Body of pancreas (tissue), 4 donors: ENCODE measurements at regions not wholly inside any gene's neighbourhood (a gene's known extent, or its start where the extent isn't known, plus 50 kb on each side); places are given as distances from the start of the nearest gene placed in this dataset.
"Not testable (repeated sequence)": the region's sequence is repeated elsewhere in the genome, so short reads cannot be mapped to it uniquely, and the experiment has no call there.

Source experiments
- ATAC-seq: fragments of 150-250 bp; one replicate; pipeline ENCODE4 v1.9.1; 2016
- DNase-seq, 4 donors: peaks; one replicate each; pipeline ENCODE4 v3.0.0-alpha.2; 2019
- H3K27ac ChIP-seq, 4 donors: fragments of 200-600 bp; sonication (generic); 1 replicate in 3 of 4; 2 replicates in 1 of 4; pipeline versions ENCODE4 v1.5.1 to v1.6.1; 2016 to 2019; ENCODE audit warnings: mild to moderate bottlenecking in 1 of 4, mixed read lengths in 1 of 4, moderate library complexity in 1 of 4
- H3K27me3 ChIP-seq, 2 donors: fragments of 200-600 bp; sonication (generic); one replicate each; pipeline ENCODE4 v1.6.0; 2016; ENCODE audit warnings: mild to moderate bottlenecking in 1 of 2
- H3K36me3 ChIP-seq, 2 donors: fragments of 200-600 bp; sonication (generic); replicated peaks in 1 of 2; 2 replicates each; pipeline ENCODE4 v1.5.1; 2016; ENCODE audit warnings: low read depth in 2 of 2; ENCODE audit not compliant: insufficient read depth in 1 of 2
- H3K4me1 ChIP-seq: fragments of 200-600 bp; sonication (generic); one replicate; pipeline ENCODE4 v1.6.0; 2016
- H3K4me3 ChIP-seq, 2 donors: fragments of 200-600 bp; sonication (generic); 1 replicate in 1 of 2; 2 replicates in 1 of 2; pipeline ENCODE4 v1.5.1; 2016 to 2019
- H3K9me3 ChIP-seq, 3 donors: fragments of 200-600 bp; sonication (generic); 1 replicate in 2 of 3; 2 replicates in 1 of 3; pipeline ENCODE4 v1.5.1; 2016
- WGBS, 2 donors: methylation state at CpG; one replicate each; pipeline ENCODE4 v1.1.5; 2017; 5-methylcytosine and 5-hydroxymethylcytosine counted together
- intact Hi-C: fragments of 100-400 bp; cut with DNase I; formaldehyde crosslinking; loops from one replicate; pipeline ENCODE4 v1.15.1; 2023
- TF ChIP-seq, protein P1 (sequence below), 7 experiments: fragments of 450-650 bp in 4 of 7; fragments of 200-600 bp in 3 of 7; sonication (generic) in 3 of 7; IDR thresholded peaks; one replicate each; pipeline ENCODE4 v1.5.1; 2016 to 2019; ENCODE audit warnings: antibody characterized with exemption in 7 of 7

DNA sequence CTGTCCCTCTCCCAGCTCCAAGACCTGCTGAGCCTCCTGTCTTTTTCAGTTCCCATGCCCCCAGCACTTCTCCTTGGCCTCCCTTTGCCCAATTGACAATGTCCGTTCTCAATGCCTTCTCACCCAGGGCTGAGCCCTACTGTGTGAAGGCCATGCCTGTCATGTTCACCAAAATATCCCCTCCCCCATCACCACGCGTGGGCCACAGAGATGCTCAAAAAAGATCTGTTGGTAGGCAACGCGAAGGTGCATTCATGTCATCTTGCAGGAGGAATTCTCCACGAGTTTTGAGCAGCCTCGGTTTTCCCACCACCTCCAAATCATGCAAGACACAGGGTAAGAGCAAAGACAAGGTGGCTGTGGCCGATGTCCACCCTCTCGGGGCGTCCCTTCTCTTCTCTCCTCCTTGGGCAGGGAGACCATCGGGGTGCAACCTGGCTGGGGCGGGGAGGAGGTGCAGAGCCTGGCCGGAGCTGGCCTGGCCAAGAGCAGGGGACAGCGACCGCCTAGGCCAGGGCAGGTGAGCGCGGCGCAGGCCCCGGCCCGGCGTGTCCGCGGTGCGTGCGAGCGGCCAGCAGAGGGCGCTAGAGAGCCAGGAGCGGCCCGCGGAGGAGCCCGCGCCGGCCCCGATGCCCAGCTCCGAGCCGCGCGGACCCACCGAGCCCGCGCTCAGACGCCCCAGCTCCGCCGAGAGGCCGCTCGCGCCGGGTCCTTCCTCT lies 56.3 kb upstream of the KRTAP5-11 start:
- H3K36me3 ChIP-seq, H3K4me1 ChIP-seq, H3K9me3 ChIP-seq, H3K4me3 ChIP-seq, ATAC-seq, intact Hi-C loops, H3K27ac ChIP-seq, H3K27me3 ChIP-seq: not testable (repeated sequence)
- WGBS, 2 donors = 28 to 61% methylated on average over 7 to 11 of the region's 48 CpGs
- TF ChIP-seq, protein P1, sequence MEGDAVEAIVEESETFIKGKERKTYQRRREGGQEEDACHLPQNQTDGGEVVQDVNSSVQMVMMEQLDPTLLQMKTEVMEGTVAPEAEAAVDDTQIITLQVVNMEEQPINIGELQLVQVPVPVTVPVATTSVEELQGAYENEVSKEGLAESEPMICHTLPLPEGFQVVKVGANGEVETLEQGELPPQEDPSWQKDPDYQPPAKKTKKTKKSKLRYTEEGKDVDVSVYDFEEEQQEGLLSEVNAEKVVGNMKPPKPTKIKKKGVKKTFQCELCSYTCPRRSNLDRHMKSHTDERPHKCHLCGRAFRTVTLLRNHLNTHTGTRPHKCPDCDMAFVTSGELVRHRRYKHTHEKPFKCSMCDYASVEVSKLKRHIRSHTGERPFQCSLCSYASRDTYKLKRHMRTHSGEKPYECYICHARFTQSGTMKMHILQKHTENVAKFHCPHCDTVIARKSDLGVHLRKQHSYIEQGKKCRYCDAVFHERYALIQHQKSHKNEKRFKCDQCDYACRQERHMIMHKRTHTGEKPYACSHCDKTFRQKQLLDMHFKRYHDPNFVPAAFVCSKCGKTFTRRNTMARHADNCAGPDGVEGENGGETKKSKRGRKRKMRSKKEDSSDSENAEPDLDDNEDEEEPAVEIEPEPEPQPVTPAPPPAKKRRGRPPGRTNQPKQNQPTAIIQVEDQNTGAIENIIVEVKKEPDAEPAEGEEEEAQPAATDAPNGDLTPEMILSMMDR (IDR thresholded peaks at IDR 0.05) = peak in 6 of 7 experiments; percentile 26 to 87 (median 74)
- peak; percentile 35 to 72 (median 64) for DNase-seq

DNA sequence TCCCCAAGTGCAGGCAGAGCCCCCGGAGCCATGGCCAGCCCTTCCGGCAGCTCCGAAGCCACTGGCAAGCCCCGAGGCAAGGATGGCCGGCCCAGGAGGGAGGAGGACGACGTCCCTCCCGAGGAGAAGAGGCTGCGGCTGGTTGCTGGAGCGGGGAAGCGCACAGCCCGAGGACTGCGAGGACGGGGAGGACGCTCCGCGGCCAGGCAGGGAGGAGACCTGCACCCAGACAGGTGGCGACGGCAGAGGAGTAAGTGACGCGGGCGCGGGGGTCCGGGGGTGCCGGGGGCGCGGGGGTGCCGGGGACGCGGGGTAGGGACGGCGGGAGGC lies 56.8 kb upstream of the KRTAP5-11 start:
- peak in 2 of 4 donors; percentile 18 to 19 for DNase-seq
- intact Hi-C loops = not testable (repeated sequence)

DNA sequence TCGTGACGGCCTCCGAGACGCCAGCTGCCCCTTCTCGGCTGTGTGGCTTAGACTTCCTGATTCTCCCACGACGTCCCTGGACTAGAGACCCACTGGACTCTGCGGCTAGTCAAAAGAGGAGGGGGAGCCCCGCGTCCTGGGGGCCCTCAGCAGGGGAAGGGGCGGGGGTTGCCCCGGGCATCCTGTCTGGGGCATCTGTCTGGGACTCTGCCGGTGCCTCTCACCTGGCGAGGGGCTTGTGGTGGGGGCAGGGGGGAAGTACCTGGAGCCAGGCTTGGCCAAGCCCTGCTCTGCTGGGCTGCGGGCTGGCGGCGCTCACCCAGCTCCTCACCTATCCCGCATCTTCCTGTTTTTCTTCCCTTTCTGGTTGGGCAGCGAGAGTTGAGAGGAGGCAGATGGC lies 57.2 kb upstream of the KRTAP5-11 start:
- 12% methylated on average over 6 of the region's 19 CpGs; no CpG with 5 or more reads in 1 of the 2 donors for WGBS, 2 donors
- ATAC-seq, H3K4me1 ChIP-seq, H3K27me3 ChIP-seq, H3K4me3 ChIP-seq, H3K27ac ChIP-seq, H3K9me3 ChIP-seq, H3K36me3 ChIP-seq, intact Hi-C loops, DNase-seq: not testable (repeated sequence)

More for the DNA sequence above, 56.8 kb upstream of the KRTAP5-11 start:
- not testable (repeated sequence) for H3K4me3 ChIP-seq, H3K27me3 ChIP-seq, ATAC-seq, H3K36me3 ChIP-seq, H3K27ac ChIP-seq, H3K4me1 ChIP-seq, H3K9me3 ChIP-seq
- 2% methylated on average over 19 of the region's 32 CpGs; no CpG with 5 or more reads in 1 of the 2 donors for WGBS, 2 donors

DNA sequence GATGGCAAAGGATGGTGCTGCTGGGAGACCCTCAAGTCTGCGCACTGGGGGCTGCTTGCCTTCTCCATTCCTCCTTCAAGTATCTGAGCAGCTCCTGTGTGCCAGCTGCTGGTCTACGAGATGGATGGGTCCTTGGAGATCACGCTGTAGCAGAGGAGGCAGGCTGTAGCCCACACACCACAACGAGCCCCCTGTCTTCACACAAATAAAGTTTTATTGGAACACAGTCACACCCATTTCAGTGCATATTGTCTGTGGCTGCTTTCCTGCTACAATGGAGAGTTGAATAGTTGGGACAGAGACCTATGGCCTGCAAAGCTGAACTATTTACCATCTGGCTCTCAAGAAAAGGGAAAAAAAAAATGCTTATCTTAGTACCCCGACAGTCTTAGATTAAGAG lies 64.4 kb upstream of the KRTAP5-11 start:
- H3K9me3 ChIP-seq, H3K27me3 ChIP-seq, intact Hi-C loops, ATAC-seq, DNase-seq, H3K36me3 ChIP-seq, H3K4me1 ChIP-seq, H3K27ac ChIP-seq, H3K4me3 ChIP-seq: not testable (repeated sequence)
- 60 to 73% methylated on average over 5 of the region's 5 CpGs for WGBS, 2 donors

DNA sequence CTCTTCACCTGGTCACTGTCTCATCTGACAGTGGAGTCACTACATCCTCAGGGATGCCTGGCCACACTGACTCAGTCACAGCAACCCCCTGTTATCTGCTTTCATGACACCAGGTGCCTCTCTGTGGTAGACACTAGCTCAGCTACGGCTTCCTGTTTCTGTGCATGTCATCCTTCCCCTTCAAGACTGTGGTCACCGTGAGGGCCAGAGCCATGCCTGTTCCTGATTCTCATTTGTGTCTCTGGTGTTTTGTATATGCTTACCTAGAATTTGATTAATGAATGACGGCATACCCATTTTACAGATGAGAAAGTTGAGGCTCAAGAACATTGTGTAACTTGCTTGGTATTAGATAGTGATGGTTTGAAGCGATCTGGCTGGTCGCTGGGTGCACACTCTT lies 70.3 kb upstream of the KRTAP5-11 start:
- H3K4me3 ChIP-seq, intact Hi-C loops, DNase-seq, H3K27me3 ChIP-seq, ATAC-seq, H3K4me1 ChIP-seq, H3K36me3 ChIP-seq, H3K9me3 ChIP-seq, H3K27ac ChIP-seq: not testable (repeated sequence)
- WGBS, 2 donors = 80% methylated on average over 5 of the region's 5 CpGs

DNA sequence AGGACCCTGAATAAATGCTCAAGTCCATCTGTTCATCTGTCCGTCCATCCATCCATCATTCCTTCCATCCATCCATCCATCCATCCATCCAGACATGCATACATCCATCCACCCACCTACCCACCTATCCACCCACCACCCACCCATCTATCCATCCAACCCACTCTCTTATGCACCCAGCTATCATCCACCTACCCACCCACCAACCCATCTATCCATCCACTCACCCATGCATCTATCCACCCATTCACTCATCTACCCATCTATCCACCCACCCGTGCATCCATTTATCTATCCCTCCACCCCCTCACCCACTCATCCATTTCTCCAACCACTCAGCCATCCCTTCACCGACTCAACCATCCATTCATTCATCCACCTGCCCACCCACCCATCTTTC lies 71.7 kb upstream of the KRTAP5-11 start:
- H3K4me3 ChIP-seq, DNase-seq, H3K4me1 ChIP-seq, ATAC-seq, intact Hi-C loops, H3K36me3 ChIP-seq, H3K27me3 ChIP-seq, H3K27ac ChIP-seq, H3K9me3 ChIP-seq: not testable (repeated sequence)
- 53 to 64% methylated on average over 2 to 3 of the region's 3 CpGs for WGBS, 2 donors

DNA sequence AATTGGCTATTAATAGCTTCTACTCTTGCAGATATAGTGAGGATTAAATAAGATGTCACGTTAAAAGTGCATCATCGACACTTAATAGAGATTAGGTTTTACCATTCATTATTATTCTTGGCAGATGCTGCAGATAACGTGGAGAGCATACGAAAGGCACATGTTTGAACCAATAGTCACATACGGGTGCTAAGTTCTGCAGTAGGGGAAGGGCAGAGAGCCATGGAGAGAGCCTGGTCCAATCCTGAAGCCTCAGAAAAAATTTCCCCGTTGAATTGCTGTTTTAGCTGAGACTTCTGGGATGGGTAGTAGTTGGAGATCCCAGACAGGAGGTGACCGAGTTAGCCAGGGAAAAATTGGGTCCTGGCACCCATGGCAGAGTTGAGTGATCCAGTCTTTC lies 72.4 kb upstream of the KRTAP5-11 start:
- ATAC-seq, H3K27ac ChIP-seq, H3K4me3 ChIP-seq, H3K36me3 ChIP-seq, H3K9me3 ChIP-seq, H3K27me3 ChIP-seq, DNase-seq, intact Hi-C loops, H3K4me1 ChIP-seq: not testable (repeated sequence)
- WGBS, 2 donors = 48 to 50% methylated on average over 7 of the region's 7 CpGs

DNA sequence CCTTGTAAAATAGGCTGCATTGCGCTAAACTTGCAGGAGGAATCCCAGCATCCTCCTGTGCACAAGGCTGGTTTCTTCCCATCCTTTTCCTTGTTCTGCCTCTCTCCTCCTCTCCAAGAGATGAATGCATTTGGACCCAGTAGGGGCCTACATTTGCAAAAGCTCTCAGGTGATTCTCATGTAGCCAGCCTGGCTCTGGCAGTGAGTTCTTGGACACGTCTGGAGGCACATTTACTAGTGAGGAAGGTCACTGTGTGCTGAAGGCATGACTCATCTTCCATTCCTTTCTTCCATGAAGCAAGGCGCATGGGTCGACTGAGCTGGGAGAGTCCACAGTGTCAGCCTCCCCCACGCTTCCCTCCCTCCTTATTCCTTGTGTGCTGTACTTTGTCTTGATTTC lies 73.8 kb upstream of the KRTAP5-11 start:
- intact Hi-C loops = not testable (repeated sequence)

DNA sequence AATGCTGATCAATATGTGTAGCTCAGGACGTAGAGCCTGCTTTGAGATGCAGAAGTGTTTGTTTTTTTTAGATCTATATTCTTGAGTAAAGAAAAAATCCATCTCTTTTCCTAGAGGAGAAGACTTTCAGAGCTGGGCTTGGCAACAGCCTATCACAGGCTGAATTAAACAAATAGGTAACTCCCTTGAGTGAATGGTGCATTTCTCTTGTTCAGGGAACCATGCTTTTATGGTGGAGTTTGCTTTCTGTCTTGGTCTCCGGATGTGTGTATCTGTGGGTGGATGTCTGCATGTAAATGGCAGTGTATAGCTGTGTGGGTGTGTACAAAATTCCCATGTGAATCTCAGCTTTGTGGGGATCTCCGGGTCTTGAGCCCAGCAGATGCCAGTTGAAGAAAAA lies 82.3 kb upstream of the KRTAP5-11 start:
- H3K9me3 ChIP-seq, H3K27ac ChIP-seq, H3K4me1 ChIP-seq, H3K4me3 ChIP-seq, H3K27me3 ChIP-seq, intact Hi-C loops, ATAC-seq, H3K36me3 ChIP-seq, DNase-seq: not testable (repeated sequence)
- WGBS, 2 donors = 29 to 33% methylated on average over 1 of the region's 3 CpGs

More for the DNA sequence above, 73.8 kb upstream of the KRTAP5-11 start:
- H3K4me1 ChIP-seq, ATAC-seq, H3K27ac ChIP-seq, H3K9me3 ChIP-seq, H3K36me3 ChIP-seq, H3K4me3 ChIP-seq, DNase-seq, H3K27me3 ChIP-seq: not testable (repeated sequence)
- 47 to 48% methylated on average over 4 to 5 of the region's 5 CpGs for WGBS, 2 donors

DNA sequence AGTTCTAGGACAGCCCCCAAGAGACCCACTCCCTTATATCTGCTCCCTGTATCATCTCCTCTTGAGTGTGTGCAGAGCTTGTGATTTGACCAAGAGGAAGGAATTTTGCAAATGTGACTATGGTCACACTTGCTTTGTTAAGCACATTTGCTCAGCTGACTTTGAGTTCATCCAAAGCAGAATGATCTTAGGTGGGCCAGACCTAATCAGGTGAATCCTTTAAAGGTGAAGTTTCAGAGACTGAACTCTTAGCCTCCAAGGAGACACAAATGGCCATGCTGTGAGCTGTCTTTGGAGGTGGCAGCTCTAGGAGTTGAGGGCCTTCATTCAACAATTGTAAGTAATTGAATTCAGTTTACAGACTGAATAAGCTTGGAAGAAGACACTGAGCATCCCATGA lies 115.4 kb upstream of the KRTAP5-11 start:
- H3K4me1 ChIP-seq, ATAC-seq, H3K36me3 ChIP-seq, DNase-seq, intact Hi-C loops, H3K4me3 ChIP-seq, H3K9me3 ChIP-seq, H3K27me3 ChIP-seq, H3K27ac ChIP-seq: not testable (repeated sequence)
